Naive B cell (primary cell): ENCODE measurements at regions not wholly inside any gene's neighbourhood (a gene's known extent, or its start where the extent isn't known, plus 50 kb on each side); places are given as distances from the start of the nearest gene placed in this dataset.
A peak's percentile ranks its signal among the peaks of the same experiment; 100 is the strongest.

Source experiments
- ATAC-seq, 2 donors: fragments of 150-1000 bp; cut with Tn5 transposase; 2 replicates each; pipeline ENCODE4 v1.10.0; 2021; ENCODE audit warnings: low read depth in 2 of 2, mild to moderate bottlenecking in 2 of 2, moderate library complexity in 2 of 2
- DNase-seq: peaks from one replicate; pipeline ENCODE4 v3.0.0; 2022
- H3K27ac Mint-ChIP-seq, 6 donors: one replicate each; pipeline ENCODE4 v1.8.0; 2020 to 2022; ENCODE audit warnings: mild to moderate bottlenecking in 6 of 6, mixed read lengths in 6 of 6, moderate library complexity in 5 of 6, inconsistent platforms in 2 of 6
- H3K27me3 Mint-ChIP-seq, 3 donors: one replicate each; pipeline ENCODE4 v1.8.0; 2021 to 2022; ENCODE audit warnings: mixed read lengths in 3 of 3, mild to moderate bottlenecking in 1 of 3
- H3K36me3 Mint-ChIP-seq, 2 donors: one replicate each; pipeline ENCODE4 v1.8.0; 2020 to 2022; ENCODE audit warnings: mixed read lengths in 2 of 2, inconsistent platforms in 1 of 2, mild to moderate bottlenecking in 1 of 2
- H3K4me1 Mint-ChIP-seq, 3 donors: one replicate each; pipeline ENCODE4 v1.8.0; 2020 to 2022; ENCODE audit warnings: mixed read lengths in 3 of 3, inconsistent platforms in 1 of 3, mild to moderate bottlenecking in 1 of 3, moderate library complexity in 1 of 3
- H3K4me3 Mint-ChIP-seq, 8 donors: one replicate each; pipeline ENCODE4 v1.8.0; 2020 to 2022; ENCODE audit warnings: mild to moderate bottlenecking in 8 of 8, mixed read lengths in 8 of 8, moderate library complexity in 8 of 8, inconsistent platforms in 2 of 8
- H3K9me3 Mint-ChIP-seq, 7 donors: one replicate each; pipeline ENCODE4 v1.8.0; 2020 to 2022; ENCODE audit warnings: mixed read lengths in 7 of 7, mild to moderate bottlenecking in 5 of 7, inconsistent platforms in 2 of 7, moderate library complexity in 1 of 7

- Mint-ChIP-seq H3K36me3 (no peaks in the 10 kb centered on the region), H3K9me3 (peaks cover 0 to 24% (median 16%) of the 10 kb centered on the region in 7 donors), H3K4me1 (peaks cover 37 to 45% (median 38%) of the 10 kb centered on the region in 3 donors), H3K4me3 (no peak overlapping the region), H3K27ac (peak overlapping the region in 1 of 6 donors; percentile 20), H3K27me3 (peaks cover 0 to 5% (median 0%) of the 10 kb centered on the region in 3 donors)
- ATAC-seq (no peak), DNase-seq (no peak)
Measured at GRCh38 chr22:22433770-22434169, 74.8 kb downstream of the ZNF280B start.
